DND-41 (cell line): ENCODE measurements at regions not wholly inside any gene's neighbourhood (a gene's known extent, or its start where the extent isn't known, plus 50 kb on each side); places are given as distances from the start of the nearest gene placed in this dataset.

Source experiments
- CTCF ChIP-seq: IDR thresholded peaks from 2 replicates; pipeline ENCODE4 v1.5.1; 2012; ENCODE audit warnings: borderline replicate concordance, low read length, moderate library complexity, mild to moderate bottlenecking; ENCODE audit not compliant: poor library complexity, severe bottlenecking; ENCODE audit errors: extremely low read depth
- EZH2 ChIP-seq: IDR thresholded peaks from 3 replicates; pipeline ENCODE4 v1.6.1; 2012; ENCODE audit warnings: borderline replicate concordance, low read depth, mild to moderate bottlenecking, moderate library complexity, low read length, inconsistent platforms; ENCODE audit not compliant: severe bottlenecking

DNA sequence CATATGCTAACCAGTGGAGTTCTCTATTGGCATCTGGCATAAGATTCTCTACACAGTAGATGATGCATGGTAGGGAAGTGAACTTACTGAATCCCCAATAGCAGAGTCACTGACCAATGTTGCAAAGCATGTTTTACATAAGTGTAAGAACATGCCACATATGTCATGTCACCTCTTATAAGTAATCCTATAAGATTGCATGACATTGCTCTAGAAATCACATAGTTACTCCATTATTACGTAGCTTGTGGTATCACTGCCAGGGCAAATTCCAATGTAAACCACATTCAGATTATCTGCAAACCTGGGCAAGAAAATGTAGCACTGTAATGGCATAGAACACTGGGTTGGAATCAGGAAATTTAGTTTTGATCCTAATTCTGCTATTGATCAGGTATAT is 198.2 kb upstream of the UMPS start:
- TF ChIP-seq CTCF (no peak), EZH2 (no peak)
